ENCODE measurements at regions not wholly inside any gene's neighbourhood (a gene's known extent, or its start where the extent isn't known, plus 50 kb on each side); places are given as distances from the start of the nearest gene placed in this dataset.

DNA sequence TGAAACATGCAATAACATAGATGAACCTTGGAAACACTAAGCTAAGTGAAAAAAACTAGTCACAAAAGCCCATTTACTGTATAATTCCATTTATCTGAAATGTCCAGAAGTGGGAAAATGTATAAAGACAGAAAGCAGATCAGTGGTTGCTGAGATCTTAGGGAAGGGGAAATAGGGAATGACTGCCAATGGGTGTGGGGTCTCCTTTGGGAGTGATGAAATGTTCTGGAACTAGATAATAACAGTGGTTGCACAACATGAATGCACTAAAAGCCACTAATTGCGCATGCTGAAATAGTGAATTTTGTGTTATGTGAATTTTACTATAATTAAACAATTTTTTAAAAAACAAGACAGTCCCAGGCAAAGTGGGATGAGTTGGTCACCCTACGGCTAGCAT is 472.8 kb downstream of the CCDC171 start:
- TF ChIP-seq, protein P1, sequence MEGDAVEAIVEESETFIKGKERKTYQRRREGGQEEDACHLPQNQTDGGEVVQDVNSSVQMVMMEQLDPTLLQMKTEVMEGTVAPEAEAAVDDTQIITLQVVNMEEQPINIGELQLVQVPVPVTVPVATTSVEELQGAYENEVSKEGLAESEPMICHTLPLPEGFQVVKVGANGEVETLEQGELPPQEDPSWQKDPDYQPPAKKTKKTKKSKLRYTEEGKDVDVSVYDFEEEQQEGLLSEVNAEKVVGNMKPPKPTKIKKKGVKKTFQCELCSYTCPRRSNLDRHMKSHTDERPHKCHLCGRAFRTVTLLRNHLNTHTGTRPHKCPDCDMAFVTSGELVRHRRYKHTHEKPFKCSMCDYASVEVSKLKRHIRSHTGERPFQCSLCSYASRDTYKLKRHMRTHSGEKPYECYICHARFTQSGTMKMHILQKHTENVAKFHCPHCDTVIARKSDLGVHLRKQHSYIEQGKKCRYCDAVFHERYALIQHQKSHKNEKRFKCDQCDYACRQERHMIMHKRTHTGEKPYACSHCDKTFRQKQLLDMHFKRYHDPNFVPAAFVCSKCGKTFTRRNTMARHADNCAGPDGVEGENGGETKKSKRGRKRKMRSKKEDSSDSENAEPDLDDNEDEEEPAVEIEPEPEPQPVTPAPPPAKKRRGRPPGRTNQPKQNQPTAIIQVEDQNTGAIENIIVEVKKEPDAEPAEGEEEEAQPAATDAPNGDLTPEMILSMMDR (IDR thresholded peaks at IDR 0.05): no peak
- Histone ChIP-seq H3K4me3 (no peak overlapping the region), H3K27ac (no peak overlapping the region), H3K27me3 (no peaks in the 10 kb centered on the region), H3K36me3 (no peaks in the 10 kb centered on the region), H3K9me3 (no peaks in the 10 kb centered on the region), H3K4me1 (no peaks in the 10 kb centered on the region)
- intact Hi-C loops (cut with DNase I): no loop called here
- no peak for DNase-seq
- ATAC-seq: no peak

DNA sequence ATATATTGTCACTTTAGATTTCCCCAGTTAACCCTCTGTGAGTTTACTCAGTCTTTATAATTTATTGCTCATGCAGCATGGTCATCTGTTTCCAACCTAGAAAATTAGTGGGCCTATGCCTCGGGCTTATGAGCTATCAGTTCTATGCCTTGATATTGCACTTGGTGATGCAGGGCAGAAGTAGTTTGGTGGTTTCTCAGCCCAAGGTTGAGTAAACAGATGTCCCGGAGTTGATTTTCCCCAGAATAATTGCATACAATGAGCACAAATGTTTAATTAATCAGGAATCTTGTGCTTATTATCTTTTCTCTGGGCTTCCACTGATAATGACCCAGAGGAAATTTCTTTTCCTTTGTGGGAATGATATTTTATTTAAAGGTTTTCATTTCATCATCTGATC is 474.0 kb downstream of the CCDC171 start:
- Histone ChIP-seq H3K4me3 (no peak overlapping the region), H3K4me1 (no peaks in the 10 kb centered on the region), H3K27me3 (no peaks in the 10 kb centered on the region), H3K36me3 (no peaks in the 10 kb centered on the region), H3K9me3 (no peaks in the 10 kb centered on the region), H3K27ac (no peak overlapping the region)
- DNase-seq (no peak), ATAC-seq (no peak)
- intact Hi-C loops (cut with DNase I): no loop called here
- TF ChIP-seq, protein P1 (IDR thresholded peaks at IDR 0.05): no peak

DNA sequence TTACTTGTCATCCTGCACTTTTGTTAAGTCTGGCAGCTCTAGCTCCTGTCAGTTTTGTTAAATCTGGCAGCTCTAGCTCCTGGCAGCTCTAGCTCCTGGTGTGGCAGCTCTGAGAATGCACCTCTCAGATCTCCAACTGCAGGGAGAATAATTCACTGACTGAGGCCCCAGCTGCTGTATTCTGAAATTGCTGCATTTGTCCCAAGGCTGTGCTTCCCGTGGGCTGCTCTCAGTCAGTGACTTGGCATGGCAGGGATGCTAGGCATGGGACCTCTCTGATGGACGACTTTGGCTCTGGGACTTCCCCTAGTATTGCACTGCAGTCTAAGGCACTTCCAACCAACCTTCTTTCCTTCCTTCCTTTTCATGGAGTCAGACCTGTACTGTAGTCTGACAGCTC is 475.7 kb downstream of the CCDC171 start:
- ATAC-seq (no peak), DNase-seq (no peak)
- Histone ChIP-seq H3K4me3 (no peak overlapping the region), H3K4me1 (no peaks in the 10 kb centered on the region), H3K27me3 (no peaks in the 10 kb centered on the region), H3K9me3 (no peaks in the 10 kb centered on the region), H3K27ac (no peak overlapping the region), H3K36me3 (no peaks in the 10 kb centered on the region)
- intact Hi-C loops (cut with DNase I): no loop called here
- TF ChIP-seq, protein P1 (IDR thresholded peaks at IDR 0.05): no peak

DNA sequence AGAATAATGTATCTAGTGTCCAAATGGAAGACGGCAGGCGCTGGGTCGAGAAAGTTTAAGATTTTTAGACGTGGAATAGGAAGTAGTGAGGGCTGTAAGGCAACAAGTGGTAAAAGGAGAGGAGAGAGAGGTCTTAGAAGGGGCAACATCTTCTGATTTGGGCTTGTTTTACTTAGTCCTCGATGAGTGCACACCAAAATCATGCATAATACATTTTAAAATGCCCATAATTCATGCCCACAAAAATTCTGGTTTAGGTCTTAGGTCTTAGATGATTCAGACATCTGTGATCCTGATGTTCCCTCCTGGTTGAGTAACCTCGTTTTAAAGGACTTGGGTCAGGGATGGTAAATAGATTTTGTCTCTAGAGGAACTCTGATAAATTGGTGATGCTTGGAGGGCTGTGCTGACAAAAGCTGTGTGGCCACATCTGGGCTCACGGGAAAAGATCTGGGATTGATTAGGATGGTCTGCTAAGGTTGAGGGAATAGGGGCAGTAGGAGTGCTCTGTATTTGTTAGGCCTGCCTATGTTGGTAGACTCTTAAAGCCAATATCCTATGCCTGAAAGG is 476.3 kb downstream of the CCDC171 start:
- no peaks in the 10 kb centered on the region for H3K9me3 ChIP-seq
- no peak overlapping the region for H3K27ac ChIP-seq
- no peaks in the 10 kb centered on the region for H3K4me1 ChIP-seq
- no peaks in the 10 kb centered on the region for H3K36me3 ChIP-seq
- H3K4me3 ChIP-seq: no peak overlapping the region
- intact Hi-C loops (cut with DNase I): no loop called here
- no peak for DNase-seq
- no peak for ATAC-seq
- TF ChIP-seq, protein P1 (IDR thresholded peaks at IDR 0.05): no peak
- H3K27me3 ChIP-seq: no peaks in the 10 kb centered on the region

DNA sequence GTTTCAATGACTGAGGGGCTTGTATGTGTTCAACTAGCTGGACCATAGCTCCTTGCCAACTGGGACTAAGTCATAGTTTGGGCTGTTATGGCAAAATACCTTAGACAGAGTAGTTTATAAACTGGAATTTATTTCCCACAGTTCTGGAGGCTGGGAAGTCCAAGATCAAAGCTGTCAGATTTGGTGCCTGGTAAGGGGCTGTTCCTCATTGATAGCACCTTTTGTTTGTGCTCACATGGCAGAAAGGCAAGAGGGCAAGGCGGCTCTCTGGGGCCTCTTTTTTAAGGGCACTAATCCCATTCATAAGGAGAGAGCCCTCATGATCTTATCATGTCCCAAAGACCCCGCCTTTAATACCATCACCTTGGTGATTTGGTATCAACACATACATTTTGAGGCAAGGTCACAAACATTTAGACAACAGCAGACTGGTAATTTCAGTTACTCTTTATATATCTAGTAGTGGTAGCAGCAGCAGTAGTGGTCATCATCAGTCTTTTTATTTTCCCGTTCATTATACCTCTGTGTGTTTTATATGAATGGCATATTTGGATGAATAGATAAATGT is 477.0 kb downstream of the CCDC171 start:
- Histone ChIP-seq H3K27me3 (no peaks in the 10 kb centered on the region), H3K4me1 (no peaks in the 10 kb centered on the region), H3K27ac (no peak overlapping the region), H3K4me3 (no peak overlapping the region), H3K9me3 (no peaks in the 10 kb centered on the region), H3K36me3 (no peaks in the 10 kb centered on the region)
- intact Hi-C loops (cut with DNase I): no loop called here
- no peak for DNase-seq
- ATAC-seq: no peak
- TF ChIP-seq, protein P1 (IDR thresholded peaks at IDR 0.05): no peak

All from left lung (tissue), 4 donors.